ENCODE measurements at regions not wholly inside any gene's neighbourhood (a gene's known extent, or its start where the extent isn't known, plus 50 kb on each side); places are given as distances from the start of the nearest gene placed in this dataset.

DNA sequence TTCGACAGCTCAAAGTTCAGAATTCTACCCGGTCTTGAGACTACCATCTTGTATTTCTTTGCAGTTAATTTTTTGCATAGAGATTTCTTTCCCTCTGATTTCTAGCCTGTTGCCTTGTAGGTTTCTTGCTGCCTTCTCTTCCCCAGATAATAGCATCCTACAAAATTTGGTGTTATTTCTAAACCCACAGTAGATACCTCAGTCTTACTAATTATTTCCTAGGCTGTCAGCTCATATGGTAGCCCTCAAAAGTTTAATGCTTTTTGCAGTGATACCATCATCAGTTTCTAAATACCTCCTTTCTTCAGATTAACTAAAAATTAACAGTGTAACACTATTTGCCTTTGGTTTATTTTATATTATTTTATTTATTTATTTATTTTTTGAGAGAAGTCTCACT, 61.9 kb upstream of the TMPO start:
- TF ChIP-seq, protein P1, sequence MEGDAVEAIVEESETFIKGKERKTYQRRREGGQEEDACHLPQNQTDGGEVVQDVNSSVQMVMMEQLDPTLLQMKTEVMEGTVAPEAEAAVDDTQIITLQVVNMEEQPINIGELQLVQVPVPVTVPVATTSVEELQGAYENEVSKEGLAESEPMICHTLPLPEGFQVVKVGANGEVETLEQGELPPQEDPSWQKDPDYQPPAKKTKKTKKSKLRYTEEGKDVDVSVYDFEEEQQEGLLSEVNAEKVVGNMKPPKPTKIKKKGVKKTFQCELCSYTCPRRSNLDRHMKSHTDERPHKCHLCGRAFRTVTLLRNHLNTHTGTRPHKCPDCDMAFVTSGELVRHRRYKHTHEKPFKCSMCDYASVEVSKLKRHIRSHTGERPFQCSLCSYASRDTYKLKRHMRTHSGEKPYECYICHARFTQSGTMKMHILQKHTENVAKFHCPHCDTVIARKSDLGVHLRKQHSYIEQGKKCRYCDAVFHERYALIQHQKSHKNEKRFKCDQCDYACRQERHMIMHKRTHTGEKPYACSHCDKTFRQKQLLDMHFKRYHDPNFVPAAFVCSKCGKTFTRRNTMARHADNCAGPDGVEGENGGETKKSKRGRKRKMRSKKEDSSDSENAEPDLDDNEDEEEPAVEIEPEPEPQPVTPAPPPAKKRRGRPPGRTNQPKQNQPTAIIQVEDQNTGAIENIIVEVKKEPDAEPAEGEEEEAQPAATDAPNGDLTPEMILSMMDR (IDR thresholded peaks at IDR 0.05): no peak
- TF ChIP-seq POLR2A (IDR thresholded peaks at IDR 0.05): no peak

Measured in thyroid gland (tissue), 4 donors.